Right lobe of liver (tissue), 6 donors: ENCODE measurements at regions not wholly inside any gene's neighbourhood (a gene's known extent, or its start where the extent isn't known, plus 50 kb on each side); places are given as distances from the start of the nearest gene placed in this dataset.
"Not testable (repeated sequence)": the region's sequence is repeated elsewhere in the genome, so short reads cannot be mapped to it uniquely, and the experiment has no call there.

ENCODE experiments used
- ATAC-seq, 4 donors: fragments of 200-7000 bp; cut with Tn5 transposase; one replicate each; pipeline ENCODE4 v1.9.1; 2020; ENCODE audit warnings: mild to moderate bottlenecking in 4 of 4, moderate library complexity in 4 of 4
- DNase-seq, 3 donors: peaks; one replicate each; pipeline ENCODE4 v3.0.0-alpha.2; 2020
- H3K27ac ChIP-seq, 3 donors: fragments of 200-600 bp; one replicate each; pipeline ENCODE4 v1.8.0; 2022
- H3K27me3 ChIP-seq, 2 donors: fragments of 200-600 bp; one replicate each; pipeline ENCODE4 v1.8.0; 2022
- H3K36me3 ChIP-seq, 4 donors: fragments of 200-600 bp; sonication (generic) in 1 of 4; one replicate each; pipeline versions ENCODE4 v1.5.1 to v1.8.0; 2017 to 2022; ENCODE audit warnings: control low read depth in 1 of 4
- H3K4me1 ChIP-seq, 4 donors: fragments of 200-600 bp; sonication (generic) in 1 of 4; one replicate each; pipeline versions ENCODE4 v1.5.1 to v1.8.0; 2017 to 2022; ENCODE audit warnings: control low read depth in 1 of 4
- H3K4me3 ChIP-seq, 3 donors: fragments of 200-600 bp; one replicate each; pipeline ENCODE4 v1.8.0; 2022
- H3K9me3 ChIP-seq, 4 donors: fragments of 200-600 bp; sonication (generic) in 1 of 4; one replicate each; pipeline versions ENCODE4 v1.5.1 to v1.8.0; 2017 to 2022; ENCODE audit warnings: control low read depth in 1 of 4
- CTCF ChIP-seq, 4 donors: fragments of 200-600 bp in 3 of 4; fragments of 450-650 bp in 1 of 4; IDR thresholded peaks; one replicate each; pipeline versions ENCODE4 v1.5.1 to v1.8.0; 2016 to 2022; ENCODE audit warnings: antibody characterized with exemption in 4 of 4, mild to moderate bottlenecking in 2 of 4
- POLR2A ChIP-seq: fragments of 450-650 bp; IDR thresholded peaks from one replicate; pipeline ENCODE4 v1.6.1; 2017; ENCODE audit warnings: antibody characterized with exemption, mild to moderate bottlenecking
- WGBS: methylation state at CpG from one replicate; pipeline ENCODE4 v1.1.6; 2018; ENCODE audit warnings: low coverage, low lambda C conversion rate; ENCODE audit not compliant: insufficient coverage; ENCODE audit errors: missing lambda C conversion rate; 5-methylcytosine and 5-hydroxymethylcytosine counted together
- intact Hi-C, 2 donors: fragments of 100-400 bp; cut with DNase I; formaldehyde crosslinking; loops; one replicate each; pipeline versions ENCODE4 v1.11.2 to v1.14.1; 2022
- donor health status: DM: no; HTN: yes; CAD: no.
- donor health status: DM: no; HTN: no; CAD: no.
- donor health status: DM: no; HTN: no; CAD: no.
- donor health status: DM: no; HTN: yes; CAD: no.
- donor health status: DM: no; HTN: yes; CAD: no.

- WGBS = 67% methylated on average over 2 of the region's 2 CpGs
- H3K9me3 ChIP-seq = no peaks in the 10 kb centered on the region
- ATAC-seq (no peak), DNase-seq (no peak)
- H3K4me1 ChIP-seq = no peaks in the 10 kb centered on the region
- no peak overlapping the region for H3K4me3 ChIP-seq
- TF ChIP-seq CTCF (IDR thresholded peaks at IDR 0.05) (no peak), POLR2A (no peak)
- intact Hi-C loops = no loop called here
- no peaks in the 10 kb centered on the region for H3K27me3 ChIP-seq
- H3K27ac ChIP-seq = no peak overlapping the region
- no peaks in the 10 kb centered on the region for H3K36me3 ChIP-seq
Measured at GRCh38 chr13:80527400-80527799, 186.5 kb upstream of the SPRY2 start.

GRCh38 chr13:80524447-80525215 lies 183.7 kb upstream of the SPRY2 start:
- H3K27ac ChIP-seq = no peak overlapping the region
- H3K36me3 ChIP-seq = no peaks in the 10 kb centered on the region
- no peaks in the 10 kb centered on the region for H3K27me3 ChIP-seq
- ATAC-seq (no peak), DNase-seq (no peak)
- H3K4me1 ChIP-seq = no peaks in the 10 kb centered on the region
- no peaks in the 10 kb centered on the region for H3K9me3 ChIP-seq
- 81% methylated on average over 3 of the region's 4 CpGs for WGBS
- no peak overlapping the region for H3K4me3 ChIP-seq
- TF ChIP-seq POLR2A = no peak
- no peak for TF ChIP-seq CTCF (IDR thresholded peaks at IDR 0.05)
- intact Hi-C loops = no loop called here

DNA sequence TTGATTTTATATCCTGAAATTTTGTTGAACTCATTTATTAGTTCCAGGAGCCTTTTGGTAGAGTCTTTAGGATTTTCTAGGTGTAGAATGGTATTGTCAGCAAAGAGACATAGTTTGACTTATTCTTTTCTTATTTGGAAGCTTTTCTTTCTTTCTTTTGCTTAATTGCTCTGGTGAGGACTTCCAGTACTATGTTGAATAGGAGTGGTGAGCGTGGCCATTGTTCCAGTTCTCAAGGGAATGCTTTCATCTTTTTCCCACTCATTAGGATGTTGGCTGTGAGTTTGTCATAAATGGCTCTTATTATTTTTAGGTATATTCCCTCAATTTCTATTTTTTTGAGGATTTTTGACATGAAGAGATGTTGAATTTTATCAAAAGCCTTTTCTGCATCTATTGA lies 182.2 kb upstream of the SPRY2 start:
- Histone ChIP-seq H3K4me1 (no peaks in the 10 kb centered on the region), H3K27me3 (no peaks in the 10 kb centered on the region), H3K27ac (no peak overlapping the region), H3K36me3 (no peaks in the 10 kb centered on the region), H3K4me3 (no peak overlapping the region), H3K9me3 (no peaks in the 10 kb centered on the region)
- ATAC-seq (no peak), DNase-seq (no peak)
- 75% methylated on average over 1 of the region's 1 CpG for WGBS
- intact Hi-C loops = no loop called here
- no peak for TF ChIP-seq POLR2A
- no peak for TF ChIP-seq CTCF (IDR thresholded peaks at IDR 0.05)

GRCh38 chr13:80522463-80522862 lies 181.5 kb upstream of the SPRY2 start:
- intact Hi-C loops, H3K27ac ChIP-seq, H3K4me1 ChIP-seq, DNase-seq, H3K9me3 ChIP-seq, H3K4me3 ChIP-seq, H3K36me3 ChIP-seq, ATAC-seq, H3K27me3 ChIP-seq: not testable (repeated sequence)
- WGBS = 40% methylated on average over 1 of the region's 1 CpG

- DNase-seq (no peak), ATAC-seq (no peak)
- H3K4me1 ChIP-seq = no peaks in the 10 kb centered on the region
- H3K9me3 ChIP-seq = no peaks in the 10 kb centered on the region
- TF ChIP-seq POLR2A = no peak
- TF ChIP-seq CTCF (IDR thresholded peaks at IDR 0.05) = no peak
- intact Hi-C loops = no loop called here
- H3K27me3 ChIP-seq = no peaks in the 10 kb centered on the region
- WGBS = 55% methylated on average over 5 of the region's 8 CpGs
- no peak overlapping the region for H3K27ac ChIP-seq
- H3K4me3 ChIP-seq = no peak overlapping the region
- no peaks in the 10 kb centered on the region for H3K36me3 ChIP-seq
Measured at GRCh38 chr13:80516818-80517348, 176.0 kb upstream of the SPRY2 start.
